HepG2 (cell line): ENCODE measurements at regions not wholly inside any gene's neighbourhood (a gene's known extent, or its start where the extent isn't known, plus 50 kb on each side); places are given as distances from the start of the nearest gene placed in this dataset.

ENCODE experiments used
- ATAC-seq: fragments of 200-7000 bp; cut with Tn5 transposase; 3 replicates; pipeline ENCODE4 v1.9.1; 2020; ENCODE audit warnings: mild to moderate bottlenecking, moderate library complexity
- BruUV-seq: library from RNA; stranded (reverse); fragments of 400-500 nt; replicated peaks from 2 replicates; lab custom pipeline; 2021; lab: Mats Ljungman, UMichigan
- CTCF ChIA-PET: fragments of 300-600 bp; formaldehyde crosslinking; extraction: SDS; loops from one replicate; lab custom pipeline; 2021; ENCODE audit warnings: low total read pairs, inconsistent platforms, low intra/inter-chr PET ratio; lab: Yijun Ruan, JAX
- POLR2A ChIA-PET: fragments of 350-600 bp; sonication (Branson Sonifier 250); formaldehyde crosslinking; loops from one replicate; lab custom pipeline; 2020; ENCODE audit warnings: antibody characterized with exemption, inconsistent platforms; lab: Yijun Ruan, JAX
- DNase-seq: peaks from one replicate; pipeline ENCODE4 v3.0.0-alpha.2; 2015; ENCODE audit warnings: low spot score
- FAIRE-seq: peaks from 3 replicates; lab custom pipeline; 2011; peaks lifted over from hg19 to GRCh38; lab: Jason Lieb, UNC
- H2AFZ ChIP-seq: one replicate; pipeline ENCODE4 v1.6.1; 2011; ENCODE audit warnings: low read length, inconsistent platforms
- H3K27ac ChIP-seq: fragments of 300-600 bp; 3 replicates; pipeline ENCODE4 v1.8.0; 2011; ENCODE audit warnings: mixed run types, mild to moderate bottlenecking, mixed read lengths, low read length, inconsistent platforms; ENCODE audit not compliant: insufficient read depth; ENCODE audit errors: extremely low read length
- H3K27me3 ChIP-seq, 2 experiments: fragments of 200-600 bp in 1 of 2; 2 replicates in 1 of 2; 3 replicates in 1 of 2; pipeline versions ENCODE4 v1.6.0 to v1.8.0; 2011; ENCODE audit warnings: low read length in 2 of 2, mild to moderate bottlenecking in 2 of 2, moderate library complexity in 2 of 2, inconsistent platforms in 1 of 2; ENCODE audit not compliant: insufficient read depth in 2 of 2, control insufficient read depth in 1 of 2
- H3K36me3 ChIP-seq, 2 experiments: fragments of 200-600 bp in 1 of 2; replicated peaks in 1 of 2; 2 replicates in 1 of 2; 3 replicates in 1 of 2; pipeline versions ENCODE4 v1.5.1 to v1.8.0; 2011; ENCODE audit warnings: low read length in 2 of 2, inconsistent platforms in 1 of 2; ENCODE audit not compliant: insufficient read depth in 2 of 2, control insufficient read depth in 1 of 2
- H3K4me1 ChIP-seq: 2 replicates; pipeline ENCODE4 v1.5.1; 2012; ENCODE audit warnings: low read length, inconsistent platforms; ENCODE audit not compliant: insufficient read depth
- H3K4me2 ChIP-seq: 2 replicates; pipeline ENCODE4 v1.6.0; 2011; ENCODE audit warnings: low read depth, low read length, inconsistent platforms
- H3K4me3 ChIP-seq, 3 experiments: fragments of 200-600 bp in 1 of 3; sonication (generic), shearing (Covaris generic) in 1 of 3; replicated peaks in 1 of 3; 2 replicates each; pipeline ENCODE4 v1.5.1; 2011 to 2016; ENCODE audit warnings: low read length in 3 of 3, inconsistent platforms in 2 of 3, low read depth in 2 of 3, mild to moderate bottlenecking in 2 of 3, control low read depth in 1 of 3, mixed read lengths in 1 of 3; ENCODE audit not compliant: insufficient read depth in 1 of 3
- H3K79me2 ChIP-seq: one replicate; pipeline ENCODE4 v1.6.1; 2011; ENCODE audit warnings: low read length, inconsistent platforms; ENCODE audit not compliant: insufficient read depth
- H3K9ac ChIP-seq: 2 replicates; pipeline ENCODE4 v1.6.0; 2011; ENCODE audit warnings: mild to moderate bottlenecking, low read depth, low read length, inconsistent platforms; ENCODE audit not compliant: insufficient read depth
- H3K9me3 ChIP-seq: 2 replicates; pipeline ENCODE4 v1.5.1; 2012; ENCODE audit warnings: mild to moderate bottlenecking, low read length
- H4K20me1 ChIP-seq: 2 replicates; pipeline ENCODE4 v1.6.0; 2011; ENCODE audit warnings: inconsistent platforms, mild to moderate bottlenecking, low read length, moderate library complexity; ENCODE audit not compliant: insufficient read depth
- ELF4 ChIP-seq: sonication (generic); formaldehyde crosslinking; IDR thresholded peaks from 2 replicates; pipeline ENCODE4 v1.5.0; 2020; ENCODE audit warnings: missing genetic modification reagents, mild to moderate bottlenecking, moderate library complexity, borderline replicate concordance
- FOXO4 ChIP-seq: sonication (generic); formaldehyde crosslinking; conservative IDR thresholded peaks from 2 replicates; pipeline ENCODE4 v1.8.1; 2023; ENCODE audit warnings: missing genetic modification reagents
- MIXL1 ChIP-seq: IDR thresholded peaks from 2 replicates; pipeline ENCODE4 v1.6.1; 2016
- MXI1 ChIP-seq: IDR thresholded peaks from 3 replicates; pipeline ENCODE4 v1.6.1; 2012; ENCODE audit warnings: low read depth, low read length, inconsistent platforms, borderline replicate concordance
- NFIB ChIP-seq: sonication (generic); formaldehyde crosslinking; IDR thresholded peaks from 2 replicates; pipeline ENCODE4 v1.9.0; 2021; ENCODE audit warnings: missing genetic modification reagents, mild to moderate bottlenecking, borderline replicate concordance
- SRY ChIP-seq: sonication (generic); formaldehyde crosslinking; IDR thresholded peaks from 2 replicates; pipeline ENCODE4 v1.8.0; 2022; ENCODE audit warnings: mild to moderate bottlenecking, missing genetic modification reagents
- TEAD3 ChIP-seq: optimal IDR thresholded peaks from 2 replicates; pipeline ENCODE3; 2016; ENCODE audit warnings: borderline replicate concordance
- ZNF530 ChIP-seq: sonication (generic); formaldehyde crosslinking; IDR thresholded peaks from 2 replicates; pipeline ENCODE4 v1.5.0; 2020; ENCODE audit warnings: low read depth, mild to moderate bottlenecking, missing genetic modification reagents
- WGBS: methylation state at CpG from one replicate; pipeline ENCODE4 v1.1.6; 2017; ENCODE audit warnings: low lambda C conversion rate; 5-methylcytosine and 5-hydroxymethylcytosine counted together
- in situ Hi-C: cut with HindIII; loops from 2 replicates; pipeline ENCODE4 v1.10.0; 2017; ENCODE audit warnings: low pct_unique_long_range_greater_than_20kb; ENCODE audit not compliant: extremely low pct_ligation_motif_present
- intact Hi-C: fragments of 100-400 bp; cut with micrococcal nuclease; formaldehyde crosslinking; loops from one replicate; pipeline ENCODE4 v1.10.0; 2022; ENCODE audit not compliant: unreplicated experiment

- no peak overlapping the region for H2AFZ ChIP-seq
- no peak overlapping the region for H3K27ac ChIP-seq
- ATAC-seq (no peak), FAIRE-seq (peak; percentile 30), DNase-seq (no peak)
- no peak overlapping the region for H3K9ac ChIP-seq
- no peaks in the 10 kb centered on the region for H3K36me3 ChIP-seq
- H4K20me1 ChIP-seq: no peaks in the 10 kb centered on the region
- no peaks in the 10 kb centered on the region; a peak in 1 of 5 replicates for H3K27me3 ChIP-seq
- no peak overlapping the region for H3K4me3 ChIP-seq
- TF ChIP-seq MXI1 (no peak), NFIB (no peak), FOXO4 (0 out of 2 replicates have a peak, but pooled peaks have one; percentile 79), ELF4 (no peak), SRY (CRISPR knock-in tag) (no peak), ZNF530 (CRISPR knock-in tag) (no peak)
- in situ Hi-C loops: no loop called here
- CTCF ChIA-PET: no interaction called here
- WGBS: 63% methylated on average over 3 of the region's 4 CpGs
- intact Hi-C loops: loop anchor here (5.0 kb wide), 1 partner anchor 421 kb away; no protein-coding TSS in a partner anchor
- no peaks in the 10 kb centered on the region for H3K9me3 ChIP-seq
- H3K79me2 ChIP-seq: no peaks in the 10 kb centered on the region
- POLR2A ChIA-PET: no interaction called here
- H3K4me1 ChIP-seq: peaks cover 9% of the 10 kb centered on the region
- H3K4me2 ChIP-seq: no peak overlapping the region
- BruUV-seq: no TSS peak
Measured at GRCh38 chr6:5893295-5893694, 113.4 kb downstream of the NRN1 start.

- H3K9me3 ChIP-seq: no peaks in the 10 kb centered on the region
- H3K36me3 ChIP-seq: no peaks in the 10 kb centered on the region
- in situ Hi-C loops (no loop called here), intact Hi-C loops (loop anchor here (5.0 kb wide), 1 partner anchor 420 kb away; no protein-coding TSS in a partner anchor)
- H3K27me3 ChIP-seq: no peaks in the 10 kb centered on the region; a peak in 1 of 5 replicates
- TF ChIP-seq TEAD3 (CRISPR knock-in tag) (peak; percentile 21), MIXL1 (CRISPR knock-in tag) (no peak)
- BruUV-seq: TSS peak; percentile 75
- H3K79me2 ChIP-seq: no peaks in the 10 kb centered on the region
- POLR2A ChIA-PET: interaction anchor here (1.0 to 1.3 kb wide), 2 partner anchors 8 to 25 kb away, joined by 3 to 4 read pairs; no protein-coding TSS in a partner anchor
- WGBS: 55% methylated on average over 6 of the region's 6 CpGs
- H3K4me3 ChIP-seq: peak overlapping the region; percentile 18 to 56 (median 49); a peak in 5 of 6 replicates
- no peaks in the 10 kb centered on the region for H4K20me1 ChIP-seq
- H3K4me2 ChIP-seq: peak overlapping the region; percentile 71
- H2AFZ ChIP-seq: peak overlapping the region; percentile 66
- CTCF ChIA-PET: no interaction called here
- H3K4me1 ChIP-seq: peaks cover 9% of the 10 kb centered on the region
- FAIRE-seq: no peak
- ATAC-seq: peak; percentile 12; the same call in 2 of the 3 replicates
- no peak for DNase-seq
- H3K27ac ChIP-seq: peak overlapping the region; percentile 27
- H3K9ac ChIP-seq: no peak overlapping the region
Measured at GRCh38 chr6:5892669-5893068, 114.1 kb downstream of the NRN1 start.
